IMR-90 (cell line): ENCODE measurements at regions not wholly inside any gene's neighbourhood (a gene's known extent, or its start where the extent isn't known, plus 50 kb on each side); places are given as distances from the start of the nearest gene placed in this dataset.

ENCODE experiments used
- ATAC-seq: fragments of 200-7000 bp; cut with Tn5 transposase; 2 replicates; pipeline ENCODE4 v1.9.1; 2020; ENCODE audit warnings: low read depth, mild to moderate bottlenecking, moderate library complexity
- BruUV-seq: library from RNA; stranded (reverse); fragments of 400-500 nt; replicated peaks from 2 replicates; lab custom pipeline; 2021; lab: Mats Ljungman, UMichigan
- CTCF ChIA-PET: fragments of 300-600 bp; formaldehyde crosslinking; extraction: SDS; loops from one replicate; lab custom pipeline; 2021; ENCODE audit warnings: antibody characterized with exemption; lab: Yijun Ruan, JAX
- POLR2A ChIA-PET: fragments of 300-600 bp; sonication (Branson Sonifier 250); formaldehyde crosslinking; loops from one replicate; lab custom pipeline; 2022; ENCODE audit warnings: antibody characterized with exemption; ENCODE audit not compliant: unreplicated experiment; lab: Charles Lee
- DNase-seq: peaks from one replicate; pipeline ENCODE4 v3.0.0; 2013
- H2AFZ ChIP-seq: replicated peaks from 2 replicates; pipeline ENCODE3; 2013; ENCODE audit warnings: low read length, mild to moderate bottlenecking; ENCODE audit not compliant: poor library complexity
- H2AK5ac ChIP-seq: 2 replicates; pipeline ENCODE4 v1.6.1; 2013; ENCODE audit warnings: low read depth, low read length, inconsistent platforms
- H2AK9ac ChIP-seq: replicated peaks from 2 replicates; pipeline ENCODE3; 2013; ENCODE audit warnings: mild to moderate bottlenecking, low read depth, low read length, moderate library complexity; ENCODE audit not compliant: poor library complexity
- H2BK120ac ChIP-seq: 2 replicates; pipeline ENCODE4 v1.6.1; 2013; ENCODE audit warnings: low read depth, low read length, inconsistent platforms
- H2BK15ac ChIP-seq: 3 replicates; pipeline ENCODE4 v1.6.1; 2013; ENCODE audit warnings: low read depth, low read length, inconsistent platforms
- H2BK20ac ChIP-seq: 2 replicates; pipeline ENCODE4 v1.6.1; 2013; ENCODE audit warnings: low read depth, mild to moderate bottlenecking, inconsistent platforms, low read length, moderate library complexity
- H2BK5ac ChIP-seq: 2 replicates; pipeline ENCODE4 v1.6.1; 2013; ENCODE audit warnings: mild to moderate bottlenecking, low read depth, low read length, inconsistent platforms; ENCODE audit not compliant: poor library complexity, severe bottlenecking
- H3K14ac ChIP-seq: replicated peaks from 2 replicates; pipeline ENCODE4 v1.6.1; 2013; ENCODE audit warnings: low read depth, low read length, inconsistent platforms
- H3K18ac ChIP-seq: 2 replicates; pipeline ENCODE4 v1.6.1; 2013; ENCODE audit warnings: low read depth, low read length, control low read depth
- H3K23ac ChIP-seq: 2 replicates; pipeline ENCODE4 v1.6.1; 2013; ENCODE audit warnings: low read depth, low read length, inconsistent platforms
- H3K27ac ChIP-seq: 2 replicates; pipeline ENCODE4 v1.5.1; 2013; ENCODE audit warnings: mild to moderate bottlenecking, control low read depth, low read length; ENCODE audit not compliant: insufficient read depth
- H3K27me3 ChIP-seq: 2 replicates; pipeline ENCODE4 v1.6.1; 2013; ENCODE audit warnings: low read length; ENCODE audit not compliant: control insufficient read depth, insufficient read depth
- H3K36me3 ChIP-seq: 2 replicates; pipeline ENCODE4 v1.6.1; 2013; ENCODE audit warnings: low read length, mixed read lengths; ENCODE audit not compliant: control insufficient read depth, insufficient read depth
- H3K4ac ChIP-seq: 2 replicates; pipeline ENCODE4 v1.6.1; 2013; ENCODE audit warnings: low read depth, low read length, inconsistent platforms
- H3K4me1 ChIP-seq: 2 replicates; pipeline ENCODE4 v1.6.1; 2013; ENCODE audit warnings: low read length, mixed read lengths; ENCODE audit not compliant: control insufficient read depth, insufficient read depth
- H3K4me2 ChIP-seq: 2 replicates; pipeline ENCODE4 v1.6.1; 2013; ENCODE audit warnings: low read depth, mild to moderate bottlenecking, control low read depth, low read length, moderate library complexity
- H3K4me3 ChIP-seq: 2 replicates; pipeline ENCODE4 v1.5.1; 2013; ENCODE audit warnings: low read depth, mild to moderate bottlenecking, control low read depth, low read length, moderate library complexity; ENCODE audit not compliant: insufficient read depth
- H3K56ac ChIP-seq: 2 replicates; pipeline ENCODE4 v1.6.1; 2013; ENCODE audit warnings: low read length, inconsistent platforms; ENCODE audit not compliant: insufficient read depth; ENCODE audit errors: extremely low read depth
- H3K79me1 ChIP-seq, 2 experiments: 2 replicates each; pipeline ENCODE4 v1.6.1; 2013; ENCODE audit warnings: low read length in 2 of 2, inconsistent platforms in 1 of 2, low read depth in 1 of 2
- H3K9ac ChIP-seq: 2 replicates; pipeline ENCODE4 v1.6.1; 2013; ENCODE audit warnings: low read depth, low read length, control low read depth
- H3K9me1 ChIP-seq: 2 replicates; pipeline ENCODE4 v1.6.1; 2013; ENCODE audit warnings: low read length, inconsistent platforms; ENCODE audit not compliant: insufficient read depth
- H3K9me3 ChIP-seq: 2 replicates; pipeline ENCODE4 v1.6.1; 2013; ENCODE audit warnings: low read length; ENCODE audit not compliant: control insufficient read depth, insufficient read depth
- H4K20me1 ChIP-seq: 2 replicates; pipeline ENCODE4 v1.6.1; 2013; ENCODE audit warnings: low read length, inconsistent platforms; ENCODE audit not compliant: insufficient read depth
- H4K5ac ChIP-seq: 2 replicates; pipeline ENCODE4 v1.6.1; 2013; ENCODE audit warnings: mild to moderate bottlenecking, low read depth, low read length, control low read depth
- H4K8ac ChIP-seq, 2 experiments: 2 replicates each; pipeline ENCODE4 v1.6.1; 2013; ENCODE audit warnings: low read depth in 2 of 2, low read length in 2 of 2, control low read depth in 1 of 2, inconsistent platforms in 1 of 2
- H4K91ac ChIP-seq: 2 replicates; pipeline ENCODE4 v1.6.1; 2013; ENCODE audit warnings: low read depth, low read length, inconsistent platforms; ENCODE audit not compliant: insufficient read depth
- BHLHE40 ChIP-seq: fragments of 150-350 bp; IDR thresholded peaks from 2 replicates; pipeline ENCODE4 v1.6.1; 2016; ENCODE audit warnings: mild to moderate bottlenecking, low read depth, low read length
- CTCF ChIP-seq: conservative IDR thresholded peaks from 2 replicates; pipeline ENCODE4 v1.5.1; 2012; ENCODE audit warnings: mild to moderate bottlenecking, low read depth, low read length, improper control_type of control experiment
- ELK1 ChIP-seq: fragments of 150-350 bp; IDR thresholded peaks from 2 replicates; pipeline ENCODE4 v1.6.1; 2016; ENCODE audit warnings: low read depth, mild to moderate bottlenecking, low read length, moderate library complexity, borderline replicate concordance
- FOS ChIP-seq: fragments of 150-350 bp; IDR thresholded peaks from 2 replicates; pipeline ENCODE4 v1.6.1; 2016; ENCODE audit warnings: low read depth, low read length
- MAFK ChIP-seq: IDR thresholded peaks from 2 replicates; pipeline ENCODE4 v1.6.1; 2012; ENCODE audit warnings: low read depth, low read length, improper control_type of control experiment
- MAZ ChIP-seq: IDR thresholded peaks from 2 replicates; pipeline ENCODE4 v1.6.1; 2012; ENCODE audit warnings: low read depth, mild to moderate bottlenecking, low read length, improper control_type of control experiment, moderate library complexity, borderline replicate concordance
- MXI1 ChIP-seq: IDR thresholded peaks from 2 replicates; pipeline ENCODE4 v1.6.1; 2012; ENCODE audit warnings: low read depth, mild to moderate bottlenecking, low read length, moderate library complexity, borderline replicate concordance
- NFE2L2 ChIP-seq: fragments of 150-350 bp; IDR thresholded peaks from 2 replicates; pipeline ENCODE4 v1.6.1; 2016; ENCODE audit warnings: low read depth, mild to moderate bottlenecking, low read length
- POLR2A ChIP-seq: IDR thresholded peaks from 2 replicates; pipeline ENCODE4 v1.6.1; 2012; ENCODE audit warnings: mild to moderate bottlenecking, low read depth, low read length
- RAD21 ChIP-seq: IDR thresholded peaks from 2 replicates; pipeline ENCODE4 v1.6.1; 2012; ENCODE audit warnings: low read length, improper control_type of control experiment
- SMC3 ChIP-seq: fragments of 150-350 bp; IDR thresholded peaks from 2 replicates; pipeline ENCODE4 v1.6.1; 2016; ENCODE audit warnings: low read depth, mild to moderate bottlenecking, antibody characterized with exemption, low read length, moderate library complexity
- USF2 ChIP-seq: fragments of 150-350 bp; IDR thresholded peaks from 2 replicates; pipeline ENCODE4 v1.6.1; 2017; ENCODE audit warnings: mild to moderate bottlenecking, antibody characterized with exemption, low read length, low read depth
- WGBS, 2 experiments: methylation state at CpG; one replicate each; pipeline versions ENCODE4 v1.1.5 to v1.1.7; 2013; ENCODE audit warnings: missing lambda C conversion rate in 2 of 2; ENCODE audit not compliant: insufficient read length in 1 of 2; ENCODE audit errors: extremely low coverage in 2 of 2; 5-methylcytosine and 5-hydroxymethylcytosine counted together
- dilution Hi-C: fragments of 300-500 bp; cut with HindIII; formaldehyde crosslinking; loops from one replicate; pipeline ENCODE4 v1.14.3; 2018; ENCODE audit warnings: low sequenced_read_pairs; ENCODE audit not compliant: unreplicated experiment
- in situ Hi-C: fragments of 300-500 bp; cut with MboI; formaldehyde crosslinking; loops from 3 replicates; pipeline ENCODE4 v1.14.3; 2019; ENCODE audit warnings: low sequenced_read_pairs, inconsistent platforms, mixed read lengths
- intact Hi-C: fragments of 100-400 bp; cut with micrococcal nuclease; formaldehyde crosslinking; loops from 2 replicates; pipeline ENCODE4 v1.10.0; 2022

- Histone ChIP-seq H3K23ac (no peak overlapping the region), H4K5ac (no peak overlapping the region), H3K4ac (peak overlapping the region; percentile 75), H3K14ac (peak overlapping the region; percentile 61; the same call in 1 of the 2 replicates), H4K91ac (peak overlapping the region; percentile 14), H2BK5ac (no peak overlapping the region), H3K4me1 (peaks cover 6% of the 10 kb centered on the region), H2AFZ (peak overlapping the region; percentile 4), H4K8ac (peak overlapping the region in 1 of 2 experiments; percentile 51; a peak in 2 of 4 replicates), H3K9me3 (no peaks in the 10 kb centered on the region), H3K36me3 (no peaks in the 10 kb centered on the region), H3K56ac (no peak overlapping the region), H2AK9ac (no peak overlapping the region), H3K27ac (no peak overlapping the region), H3K4me2 (no peak overlapping the region), H2BK120ac (peak overlapping the region; percentile 54; the same call in 1 of the 2 replicates), H3K27me3 (no peaks in the 10 kb centered on the region), H3K4me3 (no peak overlapping the region), H2AK5ac (peak overlapping the region; percentile 81), H2BK15ac (peak overlapping the region; percentile 14; the same call in 2 of the 3 replicates), H3K18ac (no peak overlapping the region), H3K79me1 (no peaks in the 10 kb centered on the region), H3K9ac (no peak overlapping the region), H3K9me1 (peaks cover 21% of the 10 kb centered on the region), H2BK20ac (peak overlapping the region; percentile 63; the same call in 1 of the 2 replicates), H4K20me1 (no peaks in the 10 kb centered on the region; the same call in 1 of the 2 replicates)
- BruUV-seq, result no TSS peak
- dilution Hi-C loops (no loop called here), in situ Hi-C loops (no loop called here), intact Hi-C loops (no loop called here)
- ChIA-PET CTCF (no interaction called here), POLR2A (no interaction called here)
- 40% methylated on average over 1 of the region's 5 CpGs; no CpG with 5 or more reads in 1 of the 2 experiments for WGBS, 2 experiments
- TF ChIP-seq FOS, result no peak
- TF ChIP-seq NFE2L2, result no peak
- no peak for TF ChIP-seq SMC3
- no peak for TF ChIP-seq RAD21
- TF ChIP-seq MAFK, result no peak
- no peak for TF ChIP-seq POLR2A
- TF ChIP-seq MAZ, result no peak
- no peak for TF ChIP-seq ELK1
- no peak for TF ChIP-seq USF2
- TF ChIP-seq MXI1, result no peak
- no peak for TF ChIP-seq BHLHE40
- no peak for TF ChIP-seq CTCF
- DNase-seq (no peak), ATAC-seq (no peak)
Observed at GRCh38 chr10:44757551-44758205, 153.5 kb upstream of the TMEM72 start.
